Stomach (tissue), 8 donors: ENCODE measurements at regions not wholly inside any gene's neighbourhood (a gene's known extent, or its start where the extent isn't known, plus 50 kb on each side); places are given as distances from the start of the nearest gene placed in this dataset.

Experiments used
- DNase-seq, 2 donors: peaks; one replicate each; pipeline versions ENCODE4 v3.0.0 to v3.0.0-alpha.2; 2013 to 2019
- H3K27ac ChIP-seq, 5 donors: fragments of 200-600 bp in 4 of 5; sonication (generic) in 4 of 5; one replicate each; pipeline ENCODE4 v1.5.1; 2013 to 2019; ENCODE audit warnings: mild to moderate bottlenecking in 1 of 5, moderate library complexity in 1 of 5
- H3K27me3 ChIP-seq, 3 donors: fragments of 200-600 bp; sonication (generic); one replicate each; pipeline ENCODE4 v1.5.1; 2017 to 2019; ENCODE audit warnings: mixed run types in 1 of 3
- H3K36me3 ChIP-seq, 4 donors: fragments of 200-600 bp; sonication (generic); 1 replicate in 3 of 4; 2 replicates in 1 of 4; pipeline ENCODE4 v1.5.1; 2016 to 2019
- H3K4me1 ChIP-seq, 4 donors: fragments of 200-600 bp; sonication (generic); one replicate each; pipeline ENCODE4 v1.5.1; 2016 to 2019
- H3K4me3 ChIP-seq, 4 donors: fragments of 200-600 bp; sonication (generic) in 3 of 4; one replicate each; pipeline ENCODE4 v1.5.1; 2016 to 2019; ENCODE audit warnings: mild to moderate bottlenecking in 1 of 4
- H3K9me3 ChIP-seq, 4 donors: fragments of 200-600 bp; sonication (generic); one replicate each; pipeline ENCODE4 v1.5.1; 2016 to 2019
- EP300 ChIP-seq: sonication (generic); formaldehyde crosslinking; IDR thresholded peaks from one replicate; pipeline ENCODE4 v1.6.1; 2017; ENCODE audit warnings: antibody characterized with exemption
- POLR2A ChIP-seq, 4 donors: fragments of 450-650 bp; IDR thresholded peaks; one replicate each; pipeline ENCODE4 v1.6.1; 2016; ENCODE audit warnings: antibody characterized with exemption in 4 of 4, control low read depth in 2 of 4, mild to moderate bottlenecking in 1 of 4, moderate library complexity in 1 of 4
- POLR2AphosphoS5 ChIP-seq, 3 donors: sonication (generic); formaldehyde crosslinking; IDR thresholded peaks; one replicate each; pipeline ENCODE4 v1.6.1; 2016; ENCODE audit warnings: antibody characterized with exemption in 3 of 3
- WGBS, 5 donors: extraction: QIAGEN DNeasy Blood & Tissue Kit in 3 of 5; methylation state at CpG; one replicate each; pipeline versions ENCODE4 v1.1.5 to v1.1.7; 2013 to 2018; 5-methylcytosine and 5-hydroxymethylcytosine counted together
- intact Hi-C: fragments of 100-400 bp; cut with DNase I; formaldehyde crosslinking; loops from one replicate; pipeline ENCODE4 v1.15.1; 2023; ENCODE audit warnings: low total_unique reads
- TF ChIP-seq, protein P1 (sequence below), 7 experiments: fragments of 450-650 bp in 4 of 7; fragments of 200-600 bp in 3 of 7; sonication (generic) in 3 of 7; IDR thresholded peaks; one replicate each; pipeline ENCODE4 v1.5.1; 2016 to 2019; ENCODE audit warnings: antibody characterized with exemption in 7 of 7, control low read depth in 2 of 7, mild to moderate bottlenecking in 1 of 7
- donor health status: healthy with polysubstance abuse.
- donor health status: Bipolar disorder and iron deficiency.
- donor health status: healthy.

DNA sequence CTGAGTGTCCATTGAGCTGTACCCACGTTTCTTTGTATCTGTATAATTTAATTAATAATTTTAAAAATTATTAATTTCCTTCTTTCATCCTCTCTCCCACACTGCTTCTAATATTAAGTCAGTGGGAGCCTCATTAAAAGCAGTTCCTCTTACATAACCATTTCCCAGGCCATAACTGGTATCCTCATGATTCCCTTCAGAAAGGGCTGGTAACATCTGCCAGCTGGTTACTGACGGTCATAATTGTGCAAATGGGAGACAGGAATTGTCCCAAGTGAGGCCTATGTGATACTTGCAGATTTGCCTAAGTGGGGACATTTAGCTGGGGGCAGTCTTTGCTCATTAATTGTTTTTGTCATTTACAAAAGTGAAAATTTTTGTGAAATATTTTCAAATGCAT is 69.0 kb upstream of the SPAG17 start:
- WGBS, 5 donors = 54 to 75% (median 62%) methylated on average over 2 of the region's 2 CpGs
- intact Hi-C loops = no loop called here
- no peak overlapping the region for H3K27ac ChIP-seq

DNA sequence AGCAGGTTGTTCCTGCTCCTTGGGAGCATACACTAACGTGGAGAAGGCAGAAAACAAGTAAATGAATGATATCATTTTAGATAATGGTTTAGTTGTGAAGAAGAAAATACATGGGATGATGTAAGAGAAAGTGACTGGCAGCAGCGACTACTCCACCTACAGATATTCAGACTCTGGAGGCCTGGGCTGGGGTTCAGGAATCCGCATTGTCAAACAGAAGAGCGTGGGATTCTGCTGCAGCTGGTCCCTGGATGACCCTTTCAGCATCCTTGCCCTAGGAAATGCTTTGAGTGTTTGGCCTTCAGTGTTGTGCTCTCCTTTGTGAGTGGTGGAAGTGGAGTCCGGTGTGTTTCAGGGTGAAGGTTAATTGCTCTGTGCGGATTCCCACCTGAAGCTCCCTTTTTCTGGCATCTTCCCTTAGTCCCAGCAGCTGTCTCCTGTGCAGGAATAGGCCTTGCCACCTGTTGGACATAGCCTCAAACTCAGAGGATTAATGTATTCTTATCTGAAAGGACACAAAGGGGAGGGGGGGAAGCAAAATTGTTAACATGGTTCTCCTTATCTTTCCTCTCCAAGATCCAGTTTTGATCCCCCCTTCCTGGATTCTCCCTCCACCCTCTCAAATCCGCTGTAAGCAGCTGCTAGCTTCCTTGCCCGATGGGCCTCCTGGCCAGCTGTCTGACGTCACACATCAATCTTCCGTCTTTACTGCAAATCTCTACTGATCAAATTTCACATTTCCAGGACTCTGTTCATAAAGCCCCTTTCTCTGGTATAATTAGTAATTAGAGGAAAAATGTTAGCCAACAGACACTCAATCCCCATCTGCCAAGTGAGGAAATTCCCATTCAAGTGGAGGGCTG is 68.3 kb upstream of the SPAG17 start:
- 50 to 63% (median 56%) methylated on average over 10 of the region's 10 CpGs for WGBS, 5 donors
- no peak overlapping the region for H3K27ac ChIP-seq
- DNase-seq = peak in 1 of 2 donors; percentile 13
- intact Hi-C loops = no loop called here
- H3K27me3 ChIP-seq = no peaks in the 10 kb centered on the region
- no peaks in the 10 kb centered on the region for H3K36me3 ChIP-seq
- no peaks in the 10 kb centered on the region for H3K4me1 ChIP-seq
- no peaks in the 10 kb centered on the region for H3K9me3 ChIP-seq
- no peak overlapping the region for H3K4me3 ChIP-seq
- TF ChIP-seq POLR2AphosphoS5 (IDR thresholded peaks at IDR 0.05) = no peak
- TF ChIP-seq, protein P1, sequence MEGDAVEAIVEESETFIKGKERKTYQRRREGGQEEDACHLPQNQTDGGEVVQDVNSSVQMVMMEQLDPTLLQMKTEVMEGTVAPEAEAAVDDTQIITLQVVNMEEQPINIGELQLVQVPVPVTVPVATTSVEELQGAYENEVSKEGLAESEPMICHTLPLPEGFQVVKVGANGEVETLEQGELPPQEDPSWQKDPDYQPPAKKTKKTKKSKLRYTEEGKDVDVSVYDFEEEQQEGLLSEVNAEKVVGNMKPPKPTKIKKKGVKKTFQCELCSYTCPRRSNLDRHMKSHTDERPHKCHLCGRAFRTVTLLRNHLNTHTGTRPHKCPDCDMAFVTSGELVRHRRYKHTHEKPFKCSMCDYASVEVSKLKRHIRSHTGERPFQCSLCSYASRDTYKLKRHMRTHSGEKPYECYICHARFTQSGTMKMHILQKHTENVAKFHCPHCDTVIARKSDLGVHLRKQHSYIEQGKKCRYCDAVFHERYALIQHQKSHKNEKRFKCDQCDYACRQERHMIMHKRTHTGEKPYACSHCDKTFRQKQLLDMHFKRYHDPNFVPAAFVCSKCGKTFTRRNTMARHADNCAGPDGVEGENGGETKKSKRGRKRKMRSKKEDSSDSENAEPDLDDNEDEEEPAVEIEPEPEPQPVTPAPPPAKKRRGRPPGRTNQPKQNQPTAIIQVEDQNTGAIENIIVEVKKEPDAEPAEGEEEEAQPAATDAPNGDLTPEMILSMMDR (IDR thresholded peaks at IDR 0.05) = no peak
- no peak for TF ChIP-seq POLR2A (IDR thresholded peaks at IDR 0.05)
- no peak for TF ChIP-seq EP300

More for the DNA sequence above, 69.0 kb upstream of the SPAG17 start:
- Histone ChIP-seq H3K9me3 (no peaks in the 10 kb centered on the region), H3K27me3 (no peaks in the 10 kb centered on the region), H3K36me3 (no peaks in the 10 kb centered on the region), H3K4me3 (no peak overlapping the region), H3K4me1 (no peaks in the 10 kb centered on the region)
- DNase-seq = no peak
- TF ChIP-seq, protein P1 (IDR thresholded peaks at IDR 0.05) = no peak
- TF ChIP-seq EP300 (no peak), POLR2AphosphoS5 (IDR thresholded peaks at IDR 0.05) (no peak), POLR2A (IDR thresholded peaks at IDR 0.05) (no peak)

DNA sequence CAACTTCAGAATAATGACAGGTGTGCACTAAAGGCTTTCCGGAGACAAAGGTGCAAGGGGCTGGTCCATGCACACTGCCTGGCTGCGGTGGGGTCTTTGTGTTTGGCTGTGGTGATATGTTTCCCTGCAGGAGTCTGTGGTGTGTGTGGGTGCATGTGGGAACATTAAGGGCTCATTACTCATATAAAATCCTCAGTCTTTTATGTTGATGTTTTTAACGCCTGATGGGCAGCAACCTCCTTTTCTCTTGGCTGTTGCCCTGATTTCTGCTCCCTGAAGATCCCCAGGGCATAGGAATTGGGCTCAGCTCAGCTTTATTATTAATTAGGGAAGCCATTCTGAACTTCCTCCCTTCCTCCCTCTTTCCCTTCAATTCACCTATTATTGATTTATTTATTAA is 67.6 kb upstream of the SPAG17 start:
- Histone ChIP-seq H3K4me3 (no peak overlapping the region), H3K9me3 (no peaks in the 10 kb centered on the region), H3K4me1 (no peaks in the 10 kb centered on the region), H3K27ac (no peak overlapping the region), H3K27me3 (no peaks in the 10 kb centered on the region), H3K36me3 (no peaks in the 10 kb centered on the region)
- no peak for DNase-seq
- WGBS, 5 donors = 76 to 90% (median 88%) methylated on average over 3 of the region's 3 CpGs
- intact Hi-C loops = no loop called here
- TF ChIP-seq EP300 (no peak), POLR2A (IDR thresholded peaks at IDR 0.05) (no peak), POLR2AphosphoS5 (IDR thresholded peaks at IDR 0.05) (no peak)
- TF ChIP-seq, protein P1 (IDR thresholded peaks at IDR 0.05) = no peak

DNA sequence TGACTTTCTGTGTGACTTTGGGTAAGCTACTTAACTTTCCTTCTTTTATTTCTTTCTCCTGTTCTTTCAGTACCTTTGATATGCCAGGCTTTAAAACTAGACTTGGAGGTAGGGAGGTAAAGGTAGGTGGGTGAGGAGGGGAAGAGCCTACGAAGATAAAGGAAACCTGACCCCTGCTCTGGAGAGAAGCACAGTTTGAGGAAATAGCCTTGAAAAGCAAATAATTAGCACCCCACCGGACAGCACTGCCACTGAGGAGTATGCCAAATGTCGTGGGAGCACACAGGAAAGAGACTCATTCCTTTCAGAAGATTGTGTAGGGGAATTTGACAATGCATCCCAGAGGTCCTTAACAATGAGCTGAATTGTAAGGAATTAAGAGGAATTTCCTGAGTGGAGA is 65.2 kb upstream of the SPAG17 start:
- TF ChIP-seq, protein P1 (IDR thresholded peaks at IDR 0.05) = no peak
- no peak for TF ChIP-seq POLR2A (IDR thresholded peaks at IDR 0.05)
- TF ChIP-seq POLR2AphosphoS5 (IDR thresholded peaks at IDR 0.05) = no peak
- TF ChIP-seq EP300 = no peak
- no peak for DNase-seq
- H3K9me3 ChIP-seq = no peaks in the 10 kb centered on the region
- no peak overlapping the region for H3K27ac ChIP-seq
- no peaks in the 10 kb centered on the region for H3K36me3 ChIP-seq
- intact Hi-C loops = no loop called here
- no peaks in the 10 kb centered on the region for H3K4me1 ChIP-seq
- no peaks in the 10 kb centered on the region for H3K27me3 ChIP-seq
- WGBS, 5 donors = 22 to 44% (median 26%) methylated on average over 3 of the region's 3 CpGs
- no peak overlapping the region for H3K4me3 ChIP-seq
